Stimulated activated CD8-positive, alpha-beta memory T cell treated with anti-CD3 and anti-CD28 coated beads, Interleukin-12 subunit alpha, Interleukin-12 subunit beta, amount 100 ng/mL, for 1 hour (primary cell): ENCODE measurements at regions not wholly inside any gene's neighbourhood (a gene's known extent, or its start where the extent isn't known, plus 50 kb on each side); places are given as distances from the start of the nearest gene placed in this dataset.

ENCODE experiments used
- DNase-seq: peaks from one replicate; pipeline ENCODE4 v3.0.0-alpha.2; 2020; ENCODE audit warnings: low read depth

DNA sequence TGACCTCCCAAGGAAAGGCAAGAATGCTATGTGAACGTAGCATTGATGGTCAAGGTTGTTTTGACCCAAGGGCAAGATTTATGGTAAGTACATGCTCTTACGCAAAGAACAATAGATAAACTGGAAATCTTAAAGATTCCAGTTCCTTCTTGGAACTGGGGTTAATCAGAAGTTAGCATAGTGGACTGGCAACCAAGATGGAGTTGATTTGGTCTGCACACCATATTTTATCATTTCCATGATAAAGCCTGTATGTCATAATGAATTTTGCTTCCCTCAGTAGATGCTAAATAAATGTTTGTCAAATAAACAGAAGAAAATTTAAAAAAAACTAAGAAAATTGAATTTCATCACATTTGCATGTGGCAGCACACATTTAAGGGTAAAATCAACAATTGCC lies 242.4 kb upstream of the MEF2C start:
- DNase-seq = no peak

DNA sequence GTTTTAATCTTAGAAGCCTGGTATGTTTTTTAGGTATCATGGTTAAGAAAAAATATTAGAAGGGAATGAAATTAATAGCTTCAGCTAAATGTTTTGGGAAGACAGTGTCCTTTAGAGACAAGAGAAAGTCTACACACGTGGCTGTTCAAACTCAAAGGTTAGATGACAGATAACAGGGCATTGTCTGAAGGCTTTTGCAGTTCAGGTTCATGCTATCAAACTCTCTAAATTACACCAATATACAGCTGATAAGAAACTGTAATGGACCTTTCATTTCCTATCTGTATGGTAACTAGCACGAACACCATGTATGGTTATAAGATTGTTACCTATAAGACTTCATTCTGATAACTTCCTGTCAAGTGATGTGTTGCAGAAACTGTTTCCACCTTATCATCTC lies 240.6 kb upstream of the MEF2C start:
- DNase-seq = no peak

DNA sequence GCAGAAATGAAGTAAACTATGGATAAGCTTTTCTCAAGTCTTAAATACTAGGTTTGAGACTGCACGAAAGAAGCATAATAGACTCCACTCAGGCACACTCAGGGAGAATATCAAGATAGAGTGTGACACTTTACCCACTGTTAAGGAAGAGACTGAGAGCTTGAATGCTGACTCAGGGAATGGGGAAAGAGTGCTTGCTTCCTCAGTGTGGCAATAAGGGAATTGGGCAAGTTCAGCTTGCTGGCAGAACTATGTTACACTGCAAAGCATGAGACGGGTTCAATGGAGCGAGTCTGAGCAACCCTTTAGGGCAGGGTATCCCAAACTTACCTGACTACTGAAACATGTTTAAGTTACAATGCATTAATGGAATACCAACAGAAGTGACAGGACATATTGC lies 237.7 kb upstream of the MEF2C start:
- DNase-seq = no peak

DNA sequence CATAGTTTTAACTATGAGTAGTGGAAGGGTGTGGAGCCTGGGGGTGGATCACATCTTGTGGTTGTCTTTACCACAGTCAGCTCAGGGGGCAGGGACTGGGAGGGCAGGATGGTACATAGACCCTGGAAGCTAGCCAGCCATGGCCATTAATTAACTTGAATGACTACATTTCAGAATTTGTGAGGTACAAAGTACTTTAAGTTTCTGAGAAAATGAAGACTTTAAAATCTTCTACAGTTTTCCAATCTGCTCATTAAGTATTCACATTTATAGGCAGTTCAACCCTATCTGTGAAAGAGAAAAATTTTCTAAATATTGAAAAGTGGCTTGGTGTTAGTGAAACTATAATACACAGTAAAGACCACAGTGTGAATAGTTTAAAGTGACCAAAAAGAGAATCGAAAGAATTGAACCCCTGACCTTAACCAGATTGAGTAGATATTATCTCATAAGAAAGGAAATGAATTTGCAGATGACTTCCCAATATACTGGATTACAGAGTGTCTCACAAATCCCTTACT lies 234.2 kb upstream of the MEF2C start:
- DNase-seq = no peak

DNA sequence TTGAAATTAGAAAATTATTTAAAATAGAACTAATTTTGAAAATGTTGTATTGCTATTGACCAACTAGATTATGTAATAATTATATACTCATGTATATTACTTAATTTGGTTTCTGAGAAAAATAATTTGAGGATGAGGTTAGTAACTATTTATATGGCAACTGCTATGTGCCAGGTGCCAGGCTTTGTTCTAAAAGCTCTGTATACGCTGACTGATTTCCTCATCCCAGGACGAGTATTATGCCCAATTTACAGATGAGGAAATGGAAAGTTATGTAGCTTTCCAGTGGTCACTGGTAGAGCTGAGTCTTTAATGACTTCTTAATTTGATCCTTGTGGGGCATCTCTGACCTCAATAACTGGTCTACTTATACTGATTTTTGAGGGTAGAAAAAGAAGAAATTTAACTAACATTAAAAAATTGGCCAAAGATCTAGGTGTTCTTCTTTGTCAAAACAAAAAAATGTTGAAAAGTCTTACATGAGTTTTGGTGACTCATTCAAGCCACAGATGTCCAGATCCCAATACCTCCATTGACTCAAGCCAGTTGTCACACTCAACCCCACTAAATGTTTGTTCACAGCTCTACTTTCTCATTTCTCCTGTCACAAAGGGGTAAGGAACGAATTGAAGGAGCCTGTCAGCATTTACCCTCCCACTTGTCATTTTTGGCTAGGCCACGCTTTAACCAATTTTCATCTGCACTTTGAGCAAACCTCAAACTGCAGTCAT lies 228.1 kb upstream of the MEF2C start:
- DNase-seq = no peak

DNA sequence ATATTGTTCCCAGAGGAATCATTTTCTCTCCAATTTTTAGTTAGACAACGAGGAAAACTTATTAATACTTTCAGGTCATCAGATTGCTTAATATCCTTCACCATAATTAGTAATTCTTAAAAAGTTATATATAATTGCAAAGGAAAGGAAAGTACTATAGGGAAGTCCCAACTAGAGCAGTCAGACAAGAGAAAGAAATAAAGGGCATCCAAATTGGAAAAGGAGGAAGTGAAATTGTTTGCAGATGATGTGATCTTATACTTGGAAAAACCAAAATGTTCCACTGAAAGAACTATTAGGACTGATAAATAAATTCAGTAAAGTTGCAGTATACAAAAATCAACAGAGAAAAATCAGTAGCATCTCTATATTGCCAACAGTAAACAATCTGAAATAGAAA lies 223.5 kb upstream of the MEF2C start:
- no peak for DNase-seq

DNA sequence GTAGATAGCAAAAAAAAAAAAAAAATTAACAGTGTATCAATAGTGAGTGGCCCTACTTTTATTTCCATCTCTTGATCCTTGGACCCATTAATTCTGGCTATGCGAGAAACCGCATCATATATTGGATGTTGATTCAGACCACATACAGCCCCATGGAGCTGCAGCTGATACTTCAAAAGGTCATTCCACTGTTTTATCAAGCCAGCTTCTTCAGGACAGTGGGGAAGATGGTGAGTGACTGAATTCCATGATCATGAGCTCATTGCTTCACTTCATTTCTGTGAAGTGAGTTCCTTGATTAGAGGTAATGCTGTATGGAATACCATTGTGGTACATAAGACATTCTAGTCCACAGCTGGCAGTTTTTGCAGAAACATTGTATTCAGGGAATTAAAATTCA lies 222.9 kb upstream of the MEF2C start:
- DNase-seq = no peak

DNA sequence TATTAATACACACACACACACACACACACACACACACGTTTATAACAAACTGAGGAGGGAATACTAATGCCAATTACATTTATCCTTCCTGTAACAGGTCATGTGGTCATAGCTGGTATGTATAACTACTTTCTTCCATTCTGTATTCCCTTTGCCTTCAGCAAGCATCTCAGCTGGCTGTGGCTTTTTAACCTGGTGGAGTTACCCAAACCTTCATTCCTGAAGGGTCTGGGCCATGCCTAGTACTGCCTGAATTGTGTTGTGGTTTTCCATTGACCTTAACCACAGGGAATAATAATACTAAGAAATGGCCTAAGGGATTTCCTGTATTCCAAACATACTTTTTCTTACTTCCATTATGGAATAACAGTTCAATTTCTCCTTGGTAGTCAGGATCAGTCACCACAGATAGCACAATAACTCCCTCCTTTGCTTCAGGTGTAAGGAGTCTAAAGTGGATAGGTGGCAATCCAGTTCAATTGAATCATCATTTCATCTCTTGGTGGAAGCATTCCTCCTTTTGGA lies 222.2 kb upstream of the MEF2C start:
- no peak for DNase-seq

DNA sequence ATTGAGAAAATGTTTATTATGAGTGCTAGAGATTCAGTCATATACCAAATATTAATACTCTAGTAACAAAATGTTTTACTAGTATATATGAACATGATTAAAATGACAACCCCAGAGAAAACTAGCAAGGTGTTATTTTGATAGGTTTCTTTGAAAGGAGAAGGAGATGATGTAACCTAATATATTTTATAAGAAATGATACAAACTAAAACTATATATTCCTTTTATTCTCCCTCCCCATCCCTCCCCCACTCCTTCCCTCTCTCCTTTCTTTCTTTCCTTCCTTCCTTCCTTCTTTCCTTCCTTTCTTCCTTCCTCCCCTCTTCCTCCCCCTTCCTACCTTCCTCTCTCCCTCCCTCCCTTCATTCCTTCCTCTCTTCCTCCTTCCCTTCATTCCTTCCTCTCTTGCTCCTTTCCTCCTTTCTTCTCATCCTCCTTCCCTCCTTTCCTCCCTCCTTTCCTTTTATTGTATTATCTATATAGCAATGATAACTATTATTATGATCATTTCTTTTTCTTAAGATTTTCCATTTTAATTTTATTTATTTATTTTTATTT lies 215.3 kb upstream of the MEF2C start:
- no peak for DNase-seq

DNA sequence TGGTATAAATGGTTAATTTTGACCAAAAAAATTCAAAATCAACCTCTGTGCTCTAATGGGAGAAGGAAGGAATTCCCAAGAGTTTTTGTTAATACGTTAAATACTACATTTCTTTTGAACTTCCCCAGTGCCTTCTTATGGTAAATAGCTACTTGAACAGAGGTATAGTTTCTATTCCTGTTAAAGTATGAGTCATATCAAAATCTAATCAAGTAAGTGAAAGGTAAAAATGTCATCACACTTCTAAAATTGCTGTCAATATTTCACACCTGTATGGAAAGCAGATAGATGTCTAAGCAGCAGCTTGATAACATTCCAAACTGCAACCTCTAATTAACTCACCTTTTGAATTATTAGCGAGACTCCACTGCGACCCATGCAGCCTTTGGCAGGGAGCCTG lies 214.1 kb upstream of the MEF2C start:
- no peak for DNase-seq

DNA sequence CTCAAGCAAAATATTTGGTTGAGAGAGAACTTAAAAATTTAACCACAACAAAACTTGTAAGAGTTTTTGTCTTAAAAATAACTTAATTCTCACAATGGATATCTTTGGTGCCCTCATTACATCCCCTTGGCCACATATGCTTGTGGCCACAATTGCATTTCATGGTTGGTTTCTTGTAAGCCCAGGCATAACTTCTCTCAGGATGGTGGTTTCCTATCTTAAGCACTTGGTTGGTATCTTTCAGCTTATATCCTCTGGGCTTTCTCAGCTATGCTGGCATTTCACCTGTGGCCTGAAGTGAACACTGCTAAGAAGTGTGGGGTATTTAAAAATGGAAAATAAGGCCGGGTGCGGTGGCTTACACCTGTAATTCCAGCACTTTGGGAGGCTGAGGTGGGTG lies 212.4 kb upstream of the MEF2C start:
- DNase-seq = no peak

DNA sequence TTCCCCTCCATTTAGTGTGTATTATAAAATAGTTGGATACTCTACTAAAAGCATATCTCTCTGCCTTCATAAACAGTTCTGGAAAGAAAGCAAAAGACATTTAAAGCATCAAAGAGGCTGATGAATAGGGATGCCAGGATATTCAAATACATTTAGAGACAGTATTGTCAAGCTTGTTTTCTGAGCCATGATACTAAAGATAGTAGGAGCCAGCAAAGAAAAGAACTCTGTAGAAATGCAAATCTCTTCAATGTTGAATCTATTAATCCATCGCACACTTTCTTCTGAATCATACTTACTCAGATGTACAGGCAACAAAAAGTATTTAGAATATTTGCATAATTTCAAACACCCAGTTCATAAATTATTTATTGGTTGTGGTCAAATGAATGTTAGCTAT lies 207.1 kb upstream of the MEF2C start:
- DNase-seq = no peak

DNA sequence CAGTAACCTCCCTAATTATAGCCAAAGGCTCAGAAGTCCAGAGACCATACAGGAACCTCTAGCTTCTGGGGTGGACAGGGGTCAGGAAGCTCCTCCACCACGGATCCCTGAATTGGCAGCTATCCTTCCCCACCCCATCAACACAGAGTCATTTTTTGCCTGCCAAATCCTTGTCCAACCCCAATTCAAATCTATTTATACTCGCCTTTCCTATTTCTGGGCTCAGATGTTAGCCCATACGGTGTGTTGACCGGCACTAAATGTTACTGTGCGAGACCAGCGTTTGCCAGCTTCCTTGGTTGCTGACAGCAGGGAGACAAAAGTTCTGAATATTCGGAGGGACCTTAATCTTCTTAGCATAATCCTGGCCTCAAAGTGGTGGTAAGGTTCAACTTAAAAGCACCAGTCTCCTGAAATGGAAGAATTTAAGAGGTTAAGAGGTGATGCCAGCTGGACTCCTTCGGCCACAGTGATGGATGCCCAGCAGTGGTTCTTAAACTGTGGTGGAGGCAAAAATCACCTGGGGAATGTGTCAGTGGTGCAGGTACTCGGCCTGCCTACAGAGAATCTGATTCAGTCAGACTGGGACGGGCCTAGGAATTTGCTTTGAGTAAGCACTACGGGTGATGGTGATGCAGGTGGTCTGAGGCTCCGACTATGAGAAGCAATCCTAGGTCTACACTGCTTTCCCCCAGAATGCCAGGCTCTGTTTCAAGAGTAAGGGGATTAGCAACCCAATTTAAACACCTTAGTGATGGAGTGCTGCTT lies 204.8 kb upstream of the MEF2C start:
- no peak for DNase-seq

DNA sequence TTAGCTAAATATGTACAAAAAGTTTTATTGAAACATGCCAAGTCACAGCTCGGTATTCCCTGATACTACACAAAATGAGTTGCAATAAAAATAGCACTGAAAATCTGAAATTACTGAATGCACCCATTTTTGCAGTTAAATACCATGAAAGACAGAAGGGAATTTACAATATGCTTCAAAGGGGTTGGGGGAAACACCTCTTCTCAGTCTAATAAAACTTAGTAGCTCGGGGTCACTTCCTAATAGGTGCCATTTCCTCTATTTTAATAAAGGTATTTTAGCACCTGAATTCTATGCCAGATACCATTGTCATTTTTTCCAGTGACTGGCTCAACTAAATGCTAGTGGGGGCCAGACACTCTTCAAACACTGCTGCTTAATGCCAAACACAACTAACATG lies 204.1 kb upstream of the MEF2C start:
- DNase-seq = no peak

DNA sequence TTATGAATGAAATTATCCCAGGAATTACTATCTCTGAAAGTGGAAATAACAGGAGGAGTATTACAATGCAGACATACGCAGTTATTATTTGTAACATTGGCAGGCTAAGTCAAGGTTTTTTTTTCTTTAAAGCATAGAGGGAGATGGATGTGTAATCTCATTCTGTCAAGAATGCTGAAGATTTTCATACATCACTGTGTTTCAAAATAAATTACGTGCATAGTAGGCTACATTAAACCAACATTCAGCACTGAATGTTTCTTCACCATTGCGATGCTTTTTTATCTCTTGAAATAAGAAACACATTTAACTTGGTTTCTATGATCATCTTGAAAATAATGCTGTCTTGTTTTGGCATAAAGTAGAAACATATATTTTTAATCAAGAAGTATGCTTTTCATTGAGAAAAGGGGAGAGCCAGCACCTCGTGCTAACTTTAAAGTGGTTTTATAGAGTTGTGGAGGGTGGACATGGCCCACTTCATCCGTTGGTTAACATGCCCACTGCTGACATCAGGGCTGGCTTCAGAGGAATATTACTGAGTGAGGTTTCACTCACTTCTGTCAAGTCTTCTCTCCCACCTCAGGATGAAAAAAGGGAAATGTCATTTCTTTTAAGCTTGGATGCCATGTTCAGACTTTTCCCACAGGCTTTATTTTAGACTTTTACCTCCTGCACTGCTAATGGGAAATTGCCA lies 203.6 kb upstream of the MEF2C start:
- no peak for DNase-seq

DNA sequence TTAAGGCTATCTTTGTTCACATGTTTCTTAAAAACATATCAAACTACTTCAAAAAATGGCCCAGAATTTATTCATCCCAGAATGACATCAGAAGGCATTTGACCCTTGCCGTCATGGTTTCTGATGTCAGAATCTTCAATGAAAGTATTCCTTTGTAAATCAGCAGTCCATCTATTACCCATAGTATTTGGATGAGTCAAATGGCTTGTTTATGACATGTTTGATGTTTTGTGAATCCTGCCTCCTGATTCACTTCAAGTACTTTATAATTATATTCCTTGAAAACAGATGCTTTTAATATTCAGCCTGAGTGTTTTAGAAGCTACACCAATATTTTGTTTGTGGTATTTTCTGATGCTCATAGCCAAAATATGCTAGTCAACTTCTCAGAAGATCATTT lies 200.8 kb upstream of the MEF2C start:
- DNase-seq = no peak

DNA sequence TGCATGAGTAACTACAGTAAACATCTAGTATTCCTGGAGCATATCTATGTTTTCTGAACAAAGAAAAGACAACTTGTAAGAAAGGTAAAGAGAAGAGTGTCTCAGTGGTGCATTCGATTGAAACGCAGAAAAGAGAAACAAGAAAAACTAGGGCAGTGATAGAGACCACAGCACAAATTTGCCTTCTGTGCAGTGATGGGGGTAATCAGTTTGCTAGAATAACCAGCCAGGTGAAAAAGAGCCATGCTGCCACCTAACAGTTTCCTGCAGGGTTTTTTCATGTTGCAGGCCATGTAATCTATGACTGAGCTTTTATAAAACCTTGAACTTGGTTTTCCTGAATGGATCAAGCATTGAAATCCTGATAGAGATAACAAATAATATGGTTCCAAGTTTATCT lies 198.4 kb upstream of the MEF2C start:
- DNase-seq = no peak

DNA sequence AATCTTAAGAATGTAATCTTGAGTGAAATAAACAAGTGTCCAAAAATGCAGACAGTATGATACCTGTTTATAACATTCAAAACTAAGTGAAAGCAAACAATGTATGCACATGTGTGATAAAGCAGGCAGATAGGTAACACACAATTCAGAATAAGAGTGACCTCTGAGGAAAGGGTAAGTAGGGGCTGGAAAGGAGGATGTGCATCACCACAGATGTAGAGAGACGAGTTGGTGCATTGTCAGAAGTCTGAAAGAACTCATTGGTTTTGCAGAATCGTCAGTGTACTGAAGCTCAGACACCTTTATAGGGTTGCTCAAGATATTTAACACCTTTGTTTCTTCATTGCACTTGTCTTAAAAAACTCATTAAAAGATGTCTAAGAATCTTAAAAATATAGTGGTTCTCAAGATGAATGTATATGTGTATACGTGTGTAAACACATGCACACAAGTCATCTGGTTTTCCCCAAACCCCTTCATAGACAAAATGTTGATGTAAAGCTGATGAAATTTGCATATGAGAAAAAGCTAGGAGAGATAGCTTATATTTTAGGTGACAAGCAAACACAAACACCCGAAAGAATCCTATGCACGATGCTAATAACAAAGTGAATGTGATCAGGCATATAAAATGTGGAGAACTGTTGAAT lies 197.6 kb upstream of the MEF2C start:
- DNase-seq = no peak

DNA sequence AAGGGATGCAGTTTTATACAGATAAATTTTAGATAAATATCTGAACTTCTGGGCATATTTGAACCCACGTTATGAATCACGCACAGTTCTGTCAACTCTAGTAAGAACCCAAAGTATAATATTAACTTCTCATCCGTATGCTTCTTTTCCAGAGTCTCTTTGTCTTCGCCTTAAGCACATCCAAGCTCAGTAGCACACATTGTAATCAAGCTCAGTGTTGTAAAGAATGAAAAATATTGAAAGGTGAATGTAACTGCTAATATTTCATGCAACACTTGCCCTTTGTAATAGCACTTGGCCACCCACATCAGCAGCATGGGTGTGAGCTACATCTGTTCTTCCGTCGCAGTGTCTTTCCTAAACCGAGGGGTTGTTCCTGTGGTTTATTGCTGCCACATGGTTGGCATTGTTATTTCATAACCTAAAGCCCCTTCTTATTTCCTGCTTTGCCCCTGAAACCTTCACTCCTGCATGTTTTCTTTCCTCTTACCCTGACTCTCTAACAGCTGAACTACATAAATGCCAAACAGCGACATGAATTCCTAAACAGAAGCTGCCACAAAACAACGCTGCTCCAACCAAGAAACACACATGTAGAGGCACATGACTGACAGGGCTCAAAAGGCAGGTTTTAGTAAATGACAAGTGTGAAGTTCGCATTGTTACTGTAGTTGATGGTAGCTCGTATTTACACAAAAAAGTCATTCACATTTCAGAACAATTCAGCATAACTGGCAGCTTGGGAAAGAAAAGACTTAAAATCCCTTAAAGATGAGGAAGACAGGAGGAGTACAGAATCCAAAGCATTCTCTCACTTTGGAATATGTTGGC lies 190.1 kb upstream of the MEF2C start:
- no peak for DNase-seq

DNA sequence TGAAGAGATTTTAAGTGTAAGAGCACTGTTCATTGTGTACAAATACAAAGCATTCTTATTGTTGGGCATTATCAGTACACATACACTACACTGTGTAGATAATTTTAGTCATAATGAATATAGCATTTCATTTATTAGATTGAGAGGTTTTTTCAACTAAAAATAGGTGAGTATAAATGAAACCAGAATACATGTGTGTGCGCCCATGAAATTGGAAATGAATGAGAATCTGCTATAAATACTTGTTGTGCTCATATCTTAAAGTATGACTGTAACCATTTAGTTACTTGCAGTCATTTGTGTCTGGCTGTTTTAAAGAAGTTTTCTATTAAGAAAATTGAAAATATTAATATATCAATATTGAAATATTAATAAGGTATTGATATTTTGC lies 189.0 kb upstream of the MEF2C start:
- DNase-seq = no peak
